Gastrocnemius medialis (tissue), 4 donors: ENCODE measurements at regions not wholly inside any gene's neighbourhood (a gene's known extent, or its start where the extent isn't known, plus 50 kb on each side); places are given as distances from the start of the nearest gene placed in this dataset.

Experiments used
- ATAC-seq, 2 donors: fragments of 150-250 bp; one replicate each; pipeline ENCODE4 v1.9.1; 2016
- DNase-seq, 2 donors: peaks; one replicate each; pipeline ENCODE4 v3.0.0-alpha.2; 2019
- H3K27ac ChIP-seq, 4 donors: fragments of 200-600 bp; sonication (generic); 1 replicate in 1 of 4; 2 replicates in 3 of 4; pipeline ENCODE4 v1.5.1; 2016 to 2018; ENCODE audit warnings: mild to moderate bottlenecking in 2 of 4, moderate library complexity in 1 of 4
- H3K27me3 ChIP-seq, 3 donors: fragments of 200-600 bp; sonication (generic) in 2 of 3; 1 replicate in 1 of 3; 2 replicates in 2 of 3; pipeline versions ENCODE4 v1.5.1 to v1.6.0; 2016 to 2019; ENCODE audit warnings: mild to moderate bottlenecking in 1 of 3, moderate library complexity in 1 of 3
- H3K36me3 ChIP-seq, 2 donors: fragments of 200-600 bp; sonication (generic) in 1 of 2; one replicate each; pipeline ENCODE4 v1.5.1; 2017 to 2018
- H3K4me1 ChIP-seq, 2 donors: fragments of 200-600 bp; sonication (generic) in 1 of 2; one replicate each; pipeline ENCODE4 v1.5.1; 2016 to 2017; ENCODE audit warnings: mild to moderate bottlenecking in 2 of 2
- H3K4me3 ChIP-seq, 4 donors: fragments of 200-600 bp; sonication (generic) in 3 of 4; 1 replicate in 1 of 4; 2 replicates in 3 of 4; pipeline ENCODE4 v1.5.1; 2016 to 2019; ENCODE audit warnings: mild to moderate bottlenecking in 2 of 4
- H3K9me3 ChIP-seq, 3 donors: fragments of 200-600 bp; sonication (generic) in 2 of 3; 1 replicate in 1 of 3; 2 replicates in 2 of 3; pipeline ENCODE4 v1.5.1; 2016 to 2019
- CTCF ChIP-seq, 5 experiments: fragments of 450-650 bp in 3 of 5; fragments of 200-600 bp in 2 of 5; sonication (generic) in 2 of 5; IDR thresholded peaks in 4 of 5; conservative IDR thresholded peaks in 1 of 5; 1 replicate in 4 of 5; 2 replicates in 1 of 5; pipeline ENCODE4 v1.5.1; 2016 to 2019; ENCODE audit warnings: antibody characterized with exemption in 5 of 5, mild to moderate bottlenecking in 3 of 5, moderate library complexity in 3 of 5
- POLR2A ChIP-seq, 2 donors: fragments of 450-650 bp; IDR thresholded peaks; one replicate each; pipeline ENCODE4 v1.6.1; 2017; ENCODE audit warnings: antibody characterized with exemption in 2 of 2, mild to moderate bottlenecking in 2 of 2, moderate library complexity in 2 of 2
- in situ Hi-C, 4 donors: fragments of 200-750 bp; cut with MboI; loops; one replicate each; pipeline versions ENCODE4 v1.15.0 to v1.8.0; 2017; ENCODE audit warnings: low sequenced_read_pairs in 4 of 4
- intact Hi-C: fragments of 100-400 bp; cut with DNase I; formaldehyde crosslinking; loops from one replicate; pipeline ENCODE4 v1.15.1; 2023; ENCODE audit warnings: low total_unique reads

DNA sequence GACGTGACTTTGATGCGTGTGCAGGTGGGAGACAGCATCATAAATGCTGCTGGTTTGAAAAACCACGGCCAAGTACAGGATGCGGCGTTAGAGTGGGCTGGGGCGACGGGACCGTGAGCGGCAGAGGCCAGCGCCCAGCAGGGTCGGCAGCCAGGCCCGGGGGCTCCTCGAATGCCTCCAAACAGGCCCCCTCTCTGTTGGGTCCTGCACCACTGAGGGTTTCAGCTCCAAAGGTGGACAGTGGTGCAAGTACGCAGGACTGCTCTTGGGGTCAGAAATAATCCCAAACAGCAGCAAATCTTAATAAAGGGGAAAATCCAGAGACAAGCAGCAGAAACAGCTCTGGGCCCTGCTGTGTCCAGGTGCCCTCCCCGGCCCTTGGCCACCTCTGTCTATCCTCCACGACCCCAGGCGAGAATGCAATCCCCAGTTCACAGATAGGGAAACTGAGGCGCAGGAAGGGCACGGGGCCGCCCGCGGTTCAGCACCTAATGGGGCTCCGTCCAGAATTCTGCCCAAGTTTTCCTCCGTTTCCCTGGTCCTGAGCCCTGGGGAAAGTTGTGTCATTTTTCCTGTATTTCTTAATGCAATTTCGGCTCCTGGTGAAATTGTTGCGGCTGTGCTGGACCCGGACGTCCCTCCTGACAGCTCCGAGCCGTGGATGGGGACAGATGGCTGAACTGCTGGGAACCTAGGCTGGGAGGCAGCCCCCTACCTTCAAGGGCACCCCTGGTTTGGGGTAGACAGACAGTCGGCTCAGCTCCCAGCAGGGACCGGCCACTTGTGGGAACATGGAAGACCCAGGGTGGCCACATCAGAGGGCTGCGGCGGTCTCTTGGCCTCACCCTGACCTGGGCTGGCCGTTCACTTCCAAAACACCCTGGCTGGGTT lies 97.4 kb downstream of the FOXL3 start:
- H3K27me3 ChIP-seq = peaks cover 0 to 2% (median 0%) of the 10 kb centered on the region in 3 donors
- no peak overlapping the region for H3K27ac ChIP-seq
- H3K9me3 ChIP-seq = peaks cover 0 to 9% (median 0%) of the 10 kb centered on the region in 3 donors
- in situ Hi-C loops (no loop called here), intact Hi-C loops (no loop called here)
- H3K4me1 ChIP-seq = no peaks in the 10 kb centered on the region
- no peaks in the 10 kb centered on the region for H3K36me3 ChIP-seq
- no peak for DNase-seq
- no peak for TF ChIP-seq CTCF (IDR thresholded peaks at IDR 0.05 in 4 of 5, conservative IDR thresholded peaks at IDR 0.05 in 1 of 5)
- TF ChIP-seq POLR2A (IDR thresholded peaks at IDR 0.05) = no peak
- no peak overlapping the region for H3K4me3 ChIP-seq
- no peak for ATAC-seq

DNA sequence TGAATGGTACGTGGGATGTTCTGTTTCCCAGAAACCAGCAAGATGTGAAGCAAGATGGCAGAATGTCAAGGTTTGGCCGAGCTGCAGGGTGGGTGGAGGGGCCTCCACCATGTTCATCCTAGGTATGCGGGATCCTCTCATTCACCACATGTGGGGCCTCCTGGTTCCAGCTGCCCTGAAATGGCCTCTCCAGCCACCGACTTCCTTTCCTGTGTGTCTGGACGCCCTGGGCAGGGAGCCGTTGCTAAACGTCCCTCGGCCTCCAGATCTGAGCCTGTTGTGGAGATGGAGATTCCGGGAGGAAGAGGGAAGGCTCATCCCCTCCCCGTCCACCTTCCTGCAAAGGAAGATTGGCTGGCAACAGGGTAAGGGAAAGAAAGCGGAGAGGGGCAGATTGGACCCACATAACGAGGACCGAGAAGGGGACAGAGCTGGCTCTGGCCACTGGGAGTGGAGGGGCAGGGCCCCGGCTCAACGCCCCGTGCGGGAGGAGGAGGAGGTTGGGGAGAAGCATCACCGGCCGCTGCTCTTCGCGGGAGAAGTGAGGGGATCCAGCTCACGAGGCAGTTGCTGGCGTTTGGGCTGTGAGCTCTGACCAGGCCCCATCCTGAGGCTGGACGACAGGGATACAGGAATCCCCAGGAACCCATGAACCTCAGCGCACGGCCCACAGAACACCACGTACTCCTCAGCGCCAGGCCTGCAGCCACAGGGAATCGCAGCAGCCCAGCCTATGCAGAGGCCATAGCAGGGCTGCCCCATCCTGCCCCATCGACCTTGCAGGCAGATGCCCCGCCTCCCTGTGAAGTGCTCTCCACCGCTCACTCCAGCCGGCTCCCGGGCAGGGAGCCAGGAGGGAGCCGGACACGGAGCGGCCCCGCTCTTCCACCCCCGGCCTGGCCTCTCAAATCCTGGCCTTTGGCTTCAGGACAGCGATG lies 98.3 kb downstream of the FOXL3 start:
- Histone ChIP-seq H3K4me3 (no peak overlapping the region), H3K9me3 (peaks cover 0 to 9% (median 0%) of the 10 kb centered on the region in 3 donors), H3K4me1 (no peaks in the 10 kb centered on the region), H3K36me3 (no peaks in the 10 kb centered on the region), H3K27me3 (peaks cover 0 to 2% (median 0%) of the 10 kb centered on the region in 3 donors), H3K27ac (no peak overlapping the region)
- no peak for DNase-seq
- intact Hi-C loops = no loop called here
- TF ChIP-seq POLR2A (IDR thresholded peaks at IDR 0.05) (no peak), CTCF (IDR thresholded peaks at IDR 0.05 in 4 of 5, conservative IDR thresholded peaks at IDR 0.05 in 1 of 5) (no peak)
- in situ Hi-C loops = no loop called here
- no peak for ATAC-seq

DNA sequence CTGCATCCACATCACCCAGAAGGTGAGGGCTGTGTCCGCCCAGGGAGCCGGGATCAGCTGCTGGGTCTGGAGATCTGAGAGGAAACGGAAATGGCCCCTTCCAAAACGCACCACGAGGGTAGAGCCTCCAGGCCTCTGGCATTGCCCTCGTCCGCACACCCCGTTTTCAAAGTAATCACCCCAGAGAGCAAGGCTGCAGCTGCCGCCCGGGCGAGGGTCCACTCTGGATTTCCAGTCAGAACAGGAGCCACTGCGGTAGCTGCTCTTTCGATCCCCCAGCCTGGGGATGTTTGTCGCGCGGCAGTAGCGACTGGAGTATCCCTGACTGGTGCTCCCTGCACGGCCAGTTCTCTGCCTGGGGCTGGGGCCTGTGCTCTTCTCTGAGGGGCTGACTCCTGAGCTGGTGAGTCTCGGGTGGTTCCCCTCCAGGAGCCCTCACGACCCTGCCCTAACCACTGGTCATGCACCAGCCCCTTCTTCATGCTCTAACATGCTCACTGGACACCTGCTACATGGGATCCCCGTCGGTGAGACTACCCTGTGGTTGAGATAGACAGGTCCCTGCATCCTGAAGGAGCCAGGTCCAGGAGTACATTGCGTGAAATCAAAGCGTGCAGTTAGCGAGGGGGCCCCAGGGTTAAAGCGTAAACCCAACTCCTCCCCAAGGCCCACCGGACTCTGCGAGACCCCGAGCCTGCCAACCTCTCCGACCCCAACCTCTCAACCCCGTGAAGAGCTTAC lies 99.2 kb downstream of the FOXL3 start:
- H3K4me1 ChIP-seq = no peaks in the 10 kb centered on the region
- in situ Hi-C loops (no loop called here), intact Hi-C loops (no loop called here)
- no peak for TF ChIP-seq CTCF (IDR thresholded peaks at IDR 0.05 in 4 of 5, conservative IDR thresholded peaks at IDR 0.05 in 1 of 5)
- no peak for TF ChIP-seq POLR2A (IDR thresholded peaks at IDR 0.05)
- H3K27ac ChIP-seq = no peak overlapping the region
- peaks cover 0 to 2% (median 0%) of the 10 kb centered on the region in 3 donors for H3K27me3 ChIP-seq
- no peaks in the 10 kb centered on the region for H3K36me3 ChIP-seq
- H3K4me3 ChIP-seq = no peak overlapping the region
- H3K9me3 ChIP-seq = peaks cover 0 to 8% (median 0%) of the 10 kb centered on the region in 3 donors
- ATAC-seq = no peak
- DNase-seq = peak in 1 of 2 donors; percentile 4

GRCh38 chr7:389911-390601 lies 100.1 kb downstream of the FOXL3 start:
- no peak for ATAC-seq
- Histone ChIP-seq H3K4me3 (no peak overlapping the region), H3K27me3 (peaks cover 0 to 2% (median 0%) of the 10 kb centered on the region in 3 donors), H3K4me1 (no peaks in the 10 kb centered on the region), H3K27ac (no peak overlapping the region), H3K36me3 (no peaks in the 10 kb centered on the region), H3K9me3 (no peaks in the 10 kb centered on the region)
- DNase-seq = no peak
- in situ Hi-C loops (no loop called here), intact Hi-C loops (no loop called here)
- TF ChIP-seq POLR2A (IDR thresholded peaks at IDR 0.05) = no peak
- no peak for TF ChIP-seq CTCF (IDR thresholded peaks at IDR 0.05 in 4 of 5, conservative IDR thresholded peaks at IDR 0.05 in 1 of 5)
